ENCODE measurements at regions not wholly inside any gene's neighbourhood (a gene's known extent, or its start where the extent isn't known, plus 50 kb on each side); places are given as distances from the start of the nearest gene placed in this dataset.

GRCh38 chr4:116386856-116387255 lies 698.5 kb downstream of the TRAM1L1 start:
- no peak overlapping the region for H3K27ac ChIP-seq
- no peaks in the 10 kb centered on the region for H3K4me1 ChIP-seq
- no peak for DNase-seq (ENCODE audit: low spot score in 2 of 2)
- no peaks in the 10 kb centered on the region for H3K36me3 ChIP-seq
- H3K9me3 ChIP-seq, result no peaks in the 10 kb centered on the region
- H3K27me3 ChIP-seq, result no peaks in the 10 kb centered on the region
- TF ChIP-seq CTCF (IDR thresholded peaks at IDR 0.05) (no peak), EP300 (IDR thresholded peaks at IDR 0.05) (no peak), POLR2A (IDR thresholded peaks at IDR 0.05) (no peak), POLR2AphosphoS5 (IDR thresholded peaks at IDR 0.05) (no peak)
- WGBS, result 66% methylated on average over 1 of the region's 1 CpG
- no peak overlapping the region for H3K4me3 ChIP-seq

- TF ChIP-seq CTCF (IDR thresholded peaks at IDR 0.05) (no peak), EP300 (IDR thresholded peaks at IDR 0.05) (no peak), POLR2AphosphoS5 (IDR thresholded peaks at IDR 0.05) (no peak), POLR2A (IDR thresholded peaks at IDR 0.05) (no peak)
- no peak for DNase-seq (ENCODE audit: low spot score in 2 of 2)
- Histone ChIP-seq H3K4me3 (no peak overlapping the region), H3K27me3 (no peaks in the 10 kb centered on the region), H3K36me3 (no peaks in the 10 kb centered on the region), H3K27ac (no peak overlapping the region), H3K9me3 (no peaks in the 10 kb centered on the region), H3K4me1 (no peaks in the 10 kb centered on the region)
- WGBS, result 94% methylated on average over 6 of the region's 6 CpGs
Observed at GRCh38 chr4:116385583-116385982, 699.8 kb downstream of the TRAM1L1 start.

GRCh38 chr4:116374815-116375214 lies 710.6 kb downstream of the TRAM1L1 start:
- no peak for TF ChIP-seq EP300 (IDR thresholded peaks at IDR 0.05)
- TF ChIP-seq POLR2AphosphoS5 (IDR thresholded peaks at IDR 0.05), result no peak
- TF ChIP-seq CTCF (IDR thresholded peaks at IDR 0.05), result no peak
- no peak for TF ChIP-seq POLR2A (IDR thresholded peaks at IDR 0.05)
- H3K4me1 ChIP-seq, result no peaks in the 10 kb centered on the region
- no peaks in the 10 kb centered on the region for H3K9me3 ChIP-seq
- no peaks in the 10 kb centered on the region for H3K36me3 ChIP-seq
- WGBS, result 85% methylated on average over 3 of the region's 3 CpGs
- DNase-seq (ENCODE audit: low spot score in 2 of 2), result no peak
- H3K4me3 ChIP-seq, result no peak overlapping the region
- H3K27ac ChIP-seq, result no peak overlapping the region
- no peaks in the 10 kb centered on the region for H3K27me3 ChIP-seq

- Histone ChIP-seq H3K36me3 (no peaks in the 10 kb centered on the region), H3K4me3 (no peak overlapping the region), H3K4me1 (peaks cover 8% of the 10 kb centered on the region), H3K9me3 (no peaks in the 10 kb centered on the region), H3K27me3 (no peaks in the 10 kb centered on the region), H3K27ac (no peak overlapping the region)
- no peak for DNase-seq (ENCODE audit: low spot score in 2 of 2)
- TF ChIP-seq POLR2A (IDR thresholded peaks at IDR 0.05) (no peak), POLR2AphosphoS5 (IDR thresholded peaks at IDR 0.05) (no peak), CTCF (IDR thresholded peaks at IDR 0.05) (no peak), EP300 (IDR thresholded peaks at IDR 0.05) (no peak)
Observed at GRCh38 chr4:116362583-116362982, 722.8 kb downstream of the TRAM1L1 start.

- Histone ChIP-seq H3K27ac (no peak overlapping the region), H3K9me3 (no peaks in the 10 kb centered on the region), H3K4me3 (no peak overlapping the region), H3K4me1 (peaks cover 8% of the 10 kb centered on the region), H3K27me3 (no peaks in the 10 kb centered on the region), H3K36me3 (no peaks in the 10 kb centered on the region)
- 75% methylated on average over 1 of the region's 4 CpGs for WGBS
- TF ChIP-seq CTCF (IDR thresholded peaks at IDR 0.05) (no peak), EP300 (IDR thresholded peaks at IDR 0.05) (no peak), POLR2AphosphoS5 (IDR thresholded peaks at IDR 0.05) (peak in 1 of 3 donors; percentile 68)
- no peak for DNase-seq (ENCODE audit: low spot score in 2 of 2)
Observed at GRCh38 chr4:116361790-116362189, 723.6 kb downstream of the TRAM1L1 start.

All from suprapubic skin (tissue), 4 donors.